HG03095 (cell line): ENCODE measurements at regions not wholly inside any gene's neighbourhood (a gene's known extent, or its start where the extent isn't known, plus 50 kb on each side); places are given as distances from the start of the nearest gene placed in this dataset.

Experiments
- ATAC-seq: cut with Tn5 transposase; IDR thresholded peaks from one replicate; pipeline ENCODE4 v1.9.1; 2021; ENCODE audit warnings: moderate library complexity; ENCODE audit not compliant: unreplicated experiment

GRCh38 chr2:125837611-125838010 is 818.3 kb upstream of the GYPC start:
- ATAC-seq: no peak

DNA sequence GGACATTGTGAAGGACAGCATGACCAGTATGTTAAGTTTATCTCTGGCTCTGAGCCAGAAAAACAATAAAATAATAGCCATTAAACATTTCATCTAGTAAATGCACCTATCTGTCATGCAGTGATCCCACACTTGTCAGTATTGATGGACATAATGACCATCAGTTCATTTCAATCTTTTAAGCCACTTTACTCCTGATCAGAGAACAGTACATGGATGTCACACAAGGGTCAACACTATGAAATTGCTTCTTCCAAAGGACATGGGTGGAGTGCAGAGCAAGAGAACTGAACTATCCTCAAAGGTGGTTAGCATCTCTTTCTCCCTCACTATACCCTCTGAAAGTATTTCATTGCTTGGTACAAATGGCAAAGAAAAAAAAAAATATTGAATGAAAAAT is 816.0 kb upstream of the GYPC start:
- ATAC-seq: no peak

GRCh38 chr2:125842041-125842440 is 813.9 kb upstream of the GYPC start:
- ATAC-seq: no peak

- no peak for ATAC-seq
These were observed 805.4 kb upstream of the GYPC start for GRCh38 chr2:125850541-125850940.

DNA sequence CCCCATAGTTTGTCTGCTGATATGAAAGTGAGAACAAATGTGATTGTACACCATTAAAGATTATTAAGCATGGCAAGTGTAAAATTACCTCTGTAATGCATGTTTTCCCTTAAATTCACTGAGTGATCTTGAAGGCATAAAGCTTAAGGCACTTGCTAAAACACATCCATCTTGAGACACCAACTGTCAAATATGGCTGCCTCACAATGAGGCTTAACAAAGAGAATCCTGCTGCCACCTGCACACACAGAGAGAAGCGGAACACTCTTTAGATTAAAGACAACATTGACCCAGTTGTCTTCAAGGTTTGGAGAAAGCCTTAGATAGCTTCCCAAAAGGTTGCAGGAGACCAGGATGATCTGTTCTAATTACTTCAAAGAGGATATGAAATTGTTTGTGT is 803.6 kb upstream of the GYPC start:
- ATAC-seq: no peak

GRCh38 chr2:125853626-125854025 is 802.3 kb upstream of the GYPC start:
- no peak for ATAC-seq

- no peak for ATAC-seq
These were observed 800.8 kb upstream of the GYPC start for GRCh38 chr2:125855204-125855603.

DNA sequence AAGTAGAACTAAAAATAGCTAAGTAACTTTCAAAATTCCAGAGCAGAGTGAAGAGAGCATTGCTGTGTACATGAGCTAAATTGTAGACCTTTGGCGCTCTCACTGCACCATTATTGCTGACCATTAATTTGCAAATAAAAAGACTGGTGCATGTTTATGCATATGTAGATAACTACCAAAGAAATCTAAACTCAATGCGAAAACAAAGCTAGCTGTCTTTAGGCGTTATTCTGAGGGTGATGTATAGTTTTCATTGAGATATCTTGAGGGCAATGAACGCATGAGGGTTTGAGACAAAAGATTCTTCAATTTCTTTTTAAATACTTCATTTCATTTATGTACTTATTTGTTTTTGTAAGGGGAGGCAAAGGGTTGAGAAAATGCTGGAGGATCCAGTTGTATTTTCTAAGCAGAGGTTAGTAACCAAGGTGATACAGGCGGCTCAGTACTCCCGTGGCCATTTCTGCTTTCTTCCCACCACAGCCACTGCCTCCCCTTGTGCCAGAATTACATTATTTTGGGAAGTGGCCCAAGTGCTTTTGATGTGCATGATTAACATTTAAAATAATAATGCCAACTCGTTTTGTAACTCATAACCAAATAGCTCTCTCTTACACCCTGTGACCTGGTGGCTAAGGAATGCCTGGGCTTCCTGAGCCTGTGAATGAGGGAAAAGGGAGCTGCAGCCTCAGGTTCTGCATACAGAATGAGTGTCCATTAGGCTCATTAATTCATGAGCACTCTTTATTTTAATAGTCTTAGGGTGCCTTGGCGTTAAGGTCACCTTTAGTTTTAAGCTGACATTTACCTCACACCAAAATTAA is 797.8 kb upstream of the GYPC start:
- no peak for ATAC-seq

- no peak for ATAC-seq
These were observed 794.5 kb upstream of the GYPC start for GRCh38 chr2:125861461-125861860.

GRCh38 chr2:125867908-125868307 is 788.0 kb upstream of the GYPC start:
- no peak for ATAC-seq

DNA sequence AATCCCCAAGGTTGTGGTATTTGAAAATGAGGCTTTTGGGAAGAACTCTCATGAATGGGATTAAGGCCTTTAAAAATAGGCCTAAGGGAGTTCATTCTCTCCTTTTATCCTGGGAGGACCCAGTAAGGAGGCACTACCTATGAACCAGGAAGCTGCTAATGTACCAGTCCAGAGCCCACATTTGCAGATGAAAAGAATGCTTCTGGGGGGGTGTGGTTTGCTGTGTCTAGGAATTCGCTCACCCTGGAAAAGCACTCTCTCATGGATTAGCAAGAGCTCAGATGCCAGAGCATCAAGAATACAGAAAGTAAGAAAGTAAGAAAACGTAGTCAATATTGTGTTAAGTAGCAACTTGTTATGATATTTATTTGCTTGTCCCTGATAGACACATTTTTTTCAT is 785.7 kb upstream of the GYPC start:
- no peak for ATAC-seq

DNA sequence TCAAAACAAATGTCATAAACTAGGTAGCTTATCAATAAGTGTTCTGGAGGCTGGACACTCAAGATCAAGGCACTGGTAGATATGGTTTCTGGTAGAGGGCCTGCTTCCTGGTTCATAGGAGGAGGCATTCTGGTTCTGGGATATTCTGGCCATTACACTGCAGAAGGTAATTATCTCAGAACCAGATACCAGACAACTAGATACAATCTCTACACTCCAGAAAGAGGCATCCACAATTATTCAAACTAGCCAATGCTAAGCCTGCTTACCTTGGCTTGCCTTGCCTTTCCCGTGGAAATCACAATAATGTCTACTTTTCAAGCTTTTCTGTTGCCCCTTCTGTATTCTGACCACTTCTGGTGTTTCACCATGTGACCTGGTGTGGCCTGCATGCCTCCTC is 785.2 kb upstream of the GYPC start:
- ATAC-seq: no peak

- ATAC-seq: no peak
These were observed 781.4 kb upstream of the GYPC start for GRCh38 chr2:125874564-125874963.

GRCh38 chr2:125885340-125885739 is 770.6 kb upstream of the GYPC start:
- no peak for ATAC-seq

DNA sequence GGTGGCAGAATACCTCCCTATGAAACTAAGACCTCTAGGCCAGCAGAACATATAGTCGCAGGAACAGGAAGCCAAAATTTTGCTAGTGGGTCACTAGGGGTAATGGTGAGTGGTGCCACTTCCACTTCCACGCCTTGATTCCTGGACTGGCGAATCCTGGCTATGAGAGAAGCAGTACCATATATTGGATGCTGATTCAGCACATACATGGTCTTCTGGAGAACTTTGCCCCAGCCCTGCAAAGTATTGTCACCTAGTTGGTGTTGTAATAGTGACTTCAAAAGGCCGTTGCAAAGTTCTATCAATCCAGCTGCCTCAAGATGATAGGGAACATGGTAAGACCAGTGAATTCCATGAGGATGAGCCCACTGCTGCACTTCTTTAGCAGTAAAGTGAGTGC is 769.8 kb upstream of the GYPC start:
- no peak for ATAC-seq

DNA sequence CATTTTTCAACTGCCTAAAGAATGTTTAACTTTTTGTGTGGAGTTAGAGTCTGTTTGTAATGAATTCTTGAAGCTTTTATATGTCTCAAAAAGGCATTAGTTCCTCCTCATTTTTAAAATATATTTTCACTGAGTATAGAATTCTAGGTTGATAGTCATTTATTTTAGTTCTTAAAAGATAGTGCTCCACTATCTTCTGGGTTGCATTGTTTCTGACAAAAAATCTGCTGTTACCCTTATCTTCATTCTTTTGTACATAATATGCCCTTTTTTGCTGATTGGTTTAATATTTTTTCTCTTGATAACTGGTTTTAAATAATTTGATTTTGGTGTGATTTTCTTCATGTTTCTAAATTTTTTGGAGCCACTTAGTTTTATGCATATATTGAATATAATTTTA is 754.7 kb upstream of the GYPC start:
- ATAC-seq: no peak

- no peak for ATAC-seq
These were observed 729.9 kb upstream of the GYPC start for GRCh38 chr2:125925891-125926546.

DNA sequence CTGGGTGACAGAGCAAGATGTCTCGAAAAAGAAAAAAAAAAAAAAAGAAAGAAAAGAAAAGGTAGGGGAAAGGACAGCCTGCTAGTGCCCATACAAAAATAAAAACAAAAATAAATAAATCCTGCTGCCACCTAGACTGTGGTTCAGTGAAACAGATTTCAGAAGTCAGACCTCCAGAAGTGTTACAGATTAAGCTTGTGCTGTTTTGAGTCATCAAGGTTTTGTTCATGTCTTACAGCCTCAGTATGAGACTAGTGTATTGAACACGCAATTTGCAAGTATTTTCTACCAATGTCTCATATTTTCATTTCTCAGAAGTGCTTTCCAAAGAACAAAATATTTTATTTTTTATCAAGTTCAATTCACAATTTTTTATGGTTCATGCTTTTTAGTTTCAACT is 720.4 kb upstream of the GYPC start:
- ATAC-seq: no peak

- no peak for ATAC-seq
These were observed 713.2 kb upstream of the GYPC start for GRCh38 chr2:125942585-125943424.

DNA sequence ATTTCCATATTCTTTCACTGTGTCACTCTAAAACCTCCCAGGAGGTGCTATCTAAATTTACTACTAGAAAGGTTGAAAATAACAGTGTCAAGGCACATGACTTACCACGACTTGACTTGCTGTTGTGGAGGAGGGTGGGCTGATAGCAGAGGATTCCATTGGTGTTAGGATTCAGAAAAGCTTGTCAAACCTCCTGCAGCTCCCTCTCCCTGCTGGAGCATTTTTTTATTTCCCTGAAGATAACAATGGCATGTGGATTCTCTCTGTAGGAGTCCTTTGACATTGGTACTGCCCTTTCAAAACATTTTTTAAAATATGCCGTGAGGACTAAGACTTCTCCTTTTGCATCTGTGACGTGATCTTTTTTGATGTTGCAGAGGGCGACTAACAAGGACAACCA is 696.9 kb upstream of the GYPC start:
- ATAC-seq: no peak

DNA sequence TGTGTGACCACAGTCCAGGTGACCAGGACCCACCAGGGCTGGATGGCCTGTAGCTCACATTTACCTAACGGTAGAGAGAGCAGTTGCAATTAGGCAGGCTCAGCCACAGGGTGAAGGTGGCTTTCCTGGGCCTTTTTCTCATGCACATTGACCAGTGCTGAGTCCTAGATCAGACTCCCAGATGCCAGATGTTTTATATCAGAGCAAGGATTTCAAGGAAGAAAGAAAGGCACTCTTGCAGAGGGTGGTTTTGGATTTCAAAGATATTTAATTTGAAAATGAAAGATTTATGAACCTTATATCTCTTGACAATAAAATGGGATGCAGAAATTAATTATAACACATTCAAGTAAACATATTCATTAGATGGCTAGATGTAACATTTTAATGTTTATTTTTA is 694.2 kb upstream of the GYPC start:
- no peak for ATAC-seq

DNA sequence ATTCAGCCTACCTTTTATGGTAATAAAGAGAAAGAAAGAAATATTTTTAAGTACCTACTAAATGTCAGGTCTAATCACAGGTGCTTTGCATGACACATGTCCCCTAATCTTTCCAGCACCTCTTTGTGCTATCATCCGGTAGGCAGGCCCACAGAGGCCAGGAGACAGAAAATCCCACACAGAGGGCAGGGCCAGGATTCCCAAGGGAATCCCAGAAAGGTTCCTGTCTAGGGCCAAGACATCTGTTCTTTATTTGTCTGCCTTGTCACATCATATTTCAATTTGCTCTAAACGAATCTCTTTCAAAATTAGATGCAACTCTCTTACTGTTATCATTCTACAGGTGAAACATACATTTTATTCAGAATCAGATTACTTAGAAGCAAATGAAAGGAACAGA is 676.1 kb upstream of the GYPC start:
- no peak for ATAC-seq
